CD4-positive, alpha-beta memory T cell (primary cell): ENCODE measurements at regions not wholly inside any gene's neighbourhood (a gene's known extent, or its start where the extent isn't known, plus 50 kb on each side); places are given as distances from the start of the nearest gene placed in this dataset.

Experiments
- CTCF ChIA-PET: fragments of 350-600 bp; sonication (Branson Sonifier 250); formaldehyde crosslinking; loops from one replicate; lab custom pipeline; 2021; ENCODE audit warnings: inconsistent platforms; ENCODE audit not compliant: partially characterized antibody; lab: Charles Lee
- POLR2A ChIA-PET: fragments of 350-600 bp; sonication (Branson Sonifier 250); formaldehyde crosslinking; loops from one replicate; lab custom pipeline; 2021; ENCODE audit not compliant: partially characterized antibody; lab: Charles Lee
- DNase-seq, 5 donors: peaks; one replicate each; pipeline versions ENCODE4 v3.0.0 to v3.0.0-alpha.2; 2020 to 2022; ENCODE audit warnings: mixed read lengths in 1 of 5
- H3K27ac ChIP-seq: one replicate; pipeline ENCODE4 v1.7.0; 2013; ENCODE audit warnings: low read depth, low read length
- H3K27me3 ChIP-seq: 2 replicates; pipeline ENCODE4 v1.7.0; 2013; ENCODE audit warnings: mild to moderate bottlenecking, low read length, moderate library complexity; ENCODE audit not compliant: insufficient read depth
- H3K36me3 ChIP-seq: 2 replicates; pipeline ENCODE4 v1.7.0; 2013; ENCODE audit warnings: mild to moderate bottlenecking, low read length, moderate library complexity; ENCODE audit not compliant: insufficient read depth
- H3K4me1 ChIP-seq: 2 replicates; pipeline ENCODE4 v1.7.0; 2013; ENCODE audit warnings: mild to moderate bottlenecking, low read length, moderate library complexity; ENCODE audit not compliant: insufficient read depth
- H3K4me3 ChIP-seq, 2 donors: one replicate each; pipeline ENCODE4 v1.7.0; 2013; ENCODE audit warnings: low read length in 2 of 2, mild to moderate bottlenecking in 1 of 2
- H3K9me3 ChIP-seq, 2 donors: one replicate each; pipeline ENCODE4 v1.7.0; 2013; ENCODE audit warnings: low read length in 2 of 2, control low read depth in 1 of 2; ENCODE audit not compliant: control insufficient read depth in 1 of 2
- H3K27ac Mint-ChIP-seq, 7 donors: one replicate each; pipeline ENCODE4 v1.8.0; 2020 to 2021; ENCODE audit warnings: mixed read lengths in 7 of 7, mild to moderate bottlenecking in 6 of 7, inconsistent platforms in 3 of 7, moderate library complexity in 3 of 7
- H3K27me3 Mint-ChIP-seq, 2 donors: one replicate each; pipeline ENCODE4 v1.8.0; 2020 to 2021; ENCODE audit warnings: mixed read lengths in 2 of 2
- H3K36me3 Mint-ChIP-seq, 2 donors: one replicate each; pipeline ENCODE4 v1.8.0; 2020 to 2021; ENCODE audit warnings: mixed read lengths in 2 of 2, inconsistent platforms in 1 of 2, mild to moderate bottlenecking in 1 of 2
- H3K4me1 Mint-ChIP-seq, 4 donors: one replicate each; pipeline ENCODE4 v1.8.0; 2020 to 2021; ENCODE audit warnings: mixed read lengths in 4 of 4, mild to moderate bottlenecking in 1 of 4
- H3K4me3 Mint-ChIP-seq, 8 donors: one replicate each; pipeline ENCODE4 v1.8.0; 2020 to 2021; ENCODE audit warnings: mixed read lengths in 8 of 8, mild to moderate bottlenecking in 7 of 8, moderate library complexity in 6 of 8, inconsistent platforms in 3 of 8
- H3K9me3 Mint-ChIP-seq, 8 donors: one replicate each; pipeline ENCODE4 v1.8.0; 2020 to 2021; ENCODE audit warnings: mixed read lengths in 8 of 8, mild to moderate bottlenecking in 5 of 8, inconsistent platforms in 3 of 8, moderate library complexity in 1 of 8
- intact Hi-C: fragments of 100-400 bp; cut with micrococcal nuclease; formaldehyde crosslinking; loops from one replicate; pipeline ENCODE4 v1.15.1; 2023

- Histone ChIP-seq H3K4me1 (no peaks in the 10 kb centered on the region), H3K36me3 (no peaks in the 10 kb centered on the region), H3K9me3 (no peaks in the 10 kb centered on the region), H3K27me3 (no peaks in the 10 kb centered on the region), H3K27ac (no peak overlapping the region), H3K4me3 (no peak overlapping the region)
- no peaks in the 10 kb centered on the region for H3K9me3 Mint-ChIP-seq
- CTCF ChIA-PET: no interaction called here
- intact Hi-C loops: no loop called here
- H3K36me3 Mint-ChIP-seq: no peaks in the 10 kb centered on the region
- POLR2A ChIA-PET: no interaction called here
- H3K4me1 Mint-ChIP-seq: no peaks in the 10 kb centered on the region
- no peak for DNase-seq
- H3K27ac Mint-ChIP-seq: no peak overlapping the region
- H3K4me3 Mint-ChIP-seq: no peak overlapping the region
- H3K27me3 Mint-ChIP-seq: peaks cover 2% of the 10 kb centered on the region in 2 donors
These were observed 137.4 kb downstream of the PAPOLA start for GRCh38 chr14:96639550-96639949.

GRCh38 chr14:96648506-96649326 is 146.5 kb downstream of the PAPOLA start:
- peaks cover 4% of the 10 kb centered on the region for H3K27me3 ChIP-seq
- Mint-ChIP-seq H3K4me1 (no peaks in the 10 kb centered on the region), H3K27ac (no peak overlapping the region), H3K36me3 (peaks cover 0 to 5% of the 10 kb centered on the region in 2 donors), H3K4me3 (no peak overlapping the region), H3K9me3 (peaks cover 0 to 31% (median 17%) of the 10 kb centered on the region in 8 donors), H3K27me3 (peaks cover 7 to 14% of the 10 kb centered on the region in 2 donors)
- intact Hi-C loops: no loop called here
- no peak for DNase-seq
- H3K27ac ChIP-seq: no peak overlapping the region
- peaks cover 0 to 5% of the 10 kb centered on the region in 2 donors for H3K9me3 ChIP-seq
- H3K4me1 ChIP-seq: no peaks in the 10 kb centered on the region
- POLR2A ChIA-PET: no interaction called here
- no peak overlapping the region for H3K4me3 ChIP-seq
- CTCF ChIA-PET: no interaction called here
- no peaks in the 10 kb centered on the region for H3K36me3 ChIP-seq

GRCh38 chr14:96649327-96649601 is 147.1 kb downstream of the PAPOLA start:
- Mint-ChIP-seq H3K27ac (no peak overlapping the region), H3K27me3 (peaks cover 7 to 14% of the 10 kb centered on the region in 2 donors), H3K4me1 (no peaks in the 10 kb centered on the region), H3K9me3 (peaks cover 0 to 31% (median 17%) of the 10 kb centered on the region in 8 donors), H3K36me3 (peaks cover 0 to 5% of the 10 kb centered on the region in 2 donors), H3K4me3 (no peak overlapping the region)
- H3K4me3 ChIP-seq: no peak overlapping the region
- no peak for DNase-seq
- ChIA-PET CTCF (no interaction called here), POLR2A (no interaction called here)
- H3K36me3 ChIP-seq: no peaks in the 10 kb centered on the region
- H3K4me1 ChIP-seq: no peaks in the 10 kb centered on the region
- peaks cover 4% of the 10 kb centered on the region for H3K27me3 ChIP-seq
- intact Hi-C loops: no loop called here
- peaks cover 0 to 5% of the 10 kb centered on the region in 2 donors for H3K9me3 ChIP-seq
- H3K27ac ChIP-seq: no peak overlapping the region

GRCh38 chr14:96653597-96653996 is 143.6 kb upstream of the VRK1 start:
- Mint-ChIP-seq H3K4me3 (no peak overlapping the region), H3K36me3 (peaks cover 2 to 4% of the 10 kb centered on the region in 2 donors), H3K27me3 (peaks cover 16 to 19% of the 10 kb centered on the region in 2 donors), H3K9me3 (peaks cover 2 to 39% (median 18%) of the 10 kb centered on the region in 8 donors), H3K27ac (no peak overlapping the region), H3K4me1 (no peaks in the 10 kb centered on the region)
- intact Hi-C loops: no loop called here
- no peaks in the 10 kb centered on the region for H3K36me3 ChIP-seq
- H3K4me1 ChIP-seq: no peaks in the 10 kb centered on the region
- peaks cover 8% of the 10 kb centered on the region for H3K27me3 ChIP-seq
- H3K9me3 ChIP-seq: peaks cover 0 to under 1% of the 10 kb centered on the region in 2 donors
- no peak for DNase-seq
- ChIA-PET CTCF (no interaction called here), POLR2A (no interaction called here)
- H3K27ac ChIP-seq: no peak overlapping the region
- no peak overlapping the region for H3K4me3 ChIP-seq

- POLR2A ChIA-PET: no interaction called here
- intact Hi-C loops: no loop called here
- no peaks in the 10 kb centered on the region for H3K9me3 ChIP-seq
- no peaks in the 10 kb centered on the region for H3K4me1 ChIP-seq
- H3K4me3 Mint-ChIP-seq: no peak overlapping the region
- H3K36me3 Mint-ChIP-seq: peaks cover 2 to 4% of the 10 kb centered on the region in 2 donors
- H3K27ac Mint-ChIP-seq: no peak overlapping the region
- H3K36me3 ChIP-seq: no peaks in the 10 kb centered on the region
- peaks cover 4% of the 10 kb centered on the region for H3K27me3 ChIP-seq
- H3K9me3 Mint-ChIP-seq: peaks cover 2 to 36% (median 22%) of the 10 kb centered on the region in 8 donors
- no peak overlapping the region for H3K27ac ChIP-seq
- CTCF ChIA-PET: no interaction called here
- no peaks in the 10 kb centered on the region for H3K4me1 Mint-ChIP-seq
- peaks cover 36 to 39% of the 10 kb centered on the region in 2 donors for H3K27me3 Mint-ChIP-seq
- no peak overlapping the region for H3K4me3 ChIP-seq
- no peak for DNase-seq
These were observed 138.6 kb upstream of the VRK1 start for GRCh38 chr14:96658611-96659010.

GRCh38 chr14:96660123-96660522 is 137.1 kb upstream of the VRK1 start:
- no peak overlapping the region for H3K27ac Mint-ChIP-seq
- Histone ChIP-seq H3K4me3 (no peak overlapping the region), H3K36me3 (no peaks in the 10 kb centered on the region), H3K27me3 (peaks cover 4% of the 10 kb centered on the region), H3K9me3 (no peaks in the 10 kb centered on the region), H3K27ac (no peak overlapping the region), H3K4me1 (no peaks in the 10 kb centered on the region)
- H3K4me3 Mint-ChIP-seq: no peak overlapping the region
- intact Hi-C loops: no loop called here
- no peaks in the 10 kb centered on the region for H3K4me1 Mint-ChIP-seq
- H3K9me3 Mint-ChIP-seq: peaks cover 2 to 36% (median 22%) of the 10 kb centered on the region in 8 donors
- H3K36me3 Mint-ChIP-seq: peaks cover 2 to 4% of the 10 kb centered on the region in 2 donors
- no peak for DNase-seq
- peaks cover 34 to 45% of the 10 kb centered on the region in 2 donors for H3K27me3 Mint-ChIP-seq
- CTCF ChIA-PET: no interaction called here
- POLR2A ChIA-PET: no interaction called here

- POLR2A ChIA-PET: no interaction called here
- intact Hi-C loops: no loop called here
- H3K4me1 Mint-ChIP-seq: no peaks in the 10 kb centered on the region
- no peak overlapping the region for H3K27ac Mint-ChIP-seq
- H3K9me3 Mint-ChIP-seq: peaks cover 0 to 33% (median 22%) of the 10 kb centered on the region in 8 donors
- no peak overlapping the region for H3K27ac ChIP-seq
- no peaks in the 10 kb centered on the region for H3K9me3 ChIP-seq
- H3K4me3 Mint-ChIP-seq: no peak overlapping the region
- H3K4me1 ChIP-seq: no peaks in the 10 kb centered on the region
- H3K27me3 Mint-ChIP-seq: peaks cover 33 to 44% of the 10 kb centered on the region in 2 donors
- H3K4me3 ChIP-seq: no peak overlapping the region
- CTCF ChIA-PET: no interaction called here
- H3K27me3 ChIP-seq: peaks cover 4% of the 10 kb centered on the region
- H3K36me3 ChIP-seq: no peaks in the 10 kb centered on the region
- peaks cover 2 to 4% of the 10 kb centered on the region in 2 donors for H3K36me3 Mint-ChIP-seq
- no peak for DNase-seq
These were observed 136.5 kb upstream of the VRK1 start for GRCh38 chr14:96660667-96661066.
